AG08396 (cell line): ENCODE measurements at regions not wholly inside any gene's neighbourhood (a gene's known extent, or its start where the extent isn't known, plus 50 kb on each side); places are given as distances from the start of the nearest gene placed in this dataset.

Source experiments
- DNase-seq: peaks from one replicate; pipeline ENCODE4 v3.0.0; 2012; ENCODE audit warnings: low spot score, mixed read lengths

DNA sequence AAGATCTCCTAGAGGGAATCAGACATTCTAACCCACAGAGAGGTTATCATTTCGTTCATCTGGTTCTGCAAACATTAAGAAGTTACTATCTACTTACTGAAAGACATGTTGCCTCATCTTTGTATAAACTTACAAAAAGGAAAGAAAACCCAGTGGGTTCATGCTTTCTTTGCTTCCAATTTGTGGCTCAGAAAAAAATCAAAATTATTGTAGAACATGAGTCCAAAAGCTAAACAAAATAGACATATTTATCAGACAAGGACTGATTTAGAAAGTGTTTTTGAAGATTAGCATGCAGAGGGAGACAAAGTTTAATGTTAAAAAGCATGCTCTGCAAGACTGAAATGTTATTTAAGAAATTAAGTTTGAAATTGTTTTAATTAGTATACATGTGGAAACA, 123.1 kb downstream of the MBL2 start:
- DNase-seq: no peak

DNA sequence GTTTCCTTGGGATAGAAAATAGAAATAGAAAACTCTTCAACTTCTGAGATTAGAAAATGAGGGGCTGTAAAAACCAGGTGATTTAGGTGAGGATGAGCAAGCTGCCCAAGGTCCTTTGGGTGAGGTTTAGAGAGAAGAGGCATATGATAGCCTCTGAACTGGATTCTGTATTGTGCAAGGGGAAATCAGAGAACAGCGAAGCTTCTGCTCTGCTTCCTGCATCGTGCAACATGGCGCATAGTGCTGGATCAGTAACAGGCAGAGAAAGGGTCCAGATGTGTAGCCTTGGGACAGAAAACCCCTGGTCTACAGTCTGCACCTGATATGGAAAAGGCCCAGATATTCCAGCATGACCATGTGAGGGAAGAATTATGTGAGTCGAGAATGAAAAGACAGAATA, 121.7 kb downstream of the MBL2 start:
- DNase-seq: no peak

DNA sequence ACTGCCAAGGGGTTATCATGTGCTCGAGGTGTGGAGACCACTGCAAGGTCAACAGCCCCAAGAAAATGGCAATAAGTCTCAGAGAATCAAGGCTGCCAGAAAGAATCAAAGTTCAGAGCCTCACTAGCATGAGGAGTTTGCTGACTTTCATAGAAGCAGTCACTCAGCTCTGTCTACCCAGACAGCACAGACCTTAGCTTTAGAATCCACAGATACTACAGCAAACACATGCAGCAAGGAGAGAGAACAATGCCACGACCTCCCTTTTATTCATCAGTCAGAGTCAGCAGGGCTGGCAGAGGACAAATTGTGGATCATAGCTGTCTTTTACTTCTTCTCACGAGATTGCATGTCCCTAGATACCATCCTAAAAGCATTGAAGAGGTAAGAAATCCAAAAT, 121.3 kb downstream of the MBL2 start:
- DNase-seq: no peak

DNA sequence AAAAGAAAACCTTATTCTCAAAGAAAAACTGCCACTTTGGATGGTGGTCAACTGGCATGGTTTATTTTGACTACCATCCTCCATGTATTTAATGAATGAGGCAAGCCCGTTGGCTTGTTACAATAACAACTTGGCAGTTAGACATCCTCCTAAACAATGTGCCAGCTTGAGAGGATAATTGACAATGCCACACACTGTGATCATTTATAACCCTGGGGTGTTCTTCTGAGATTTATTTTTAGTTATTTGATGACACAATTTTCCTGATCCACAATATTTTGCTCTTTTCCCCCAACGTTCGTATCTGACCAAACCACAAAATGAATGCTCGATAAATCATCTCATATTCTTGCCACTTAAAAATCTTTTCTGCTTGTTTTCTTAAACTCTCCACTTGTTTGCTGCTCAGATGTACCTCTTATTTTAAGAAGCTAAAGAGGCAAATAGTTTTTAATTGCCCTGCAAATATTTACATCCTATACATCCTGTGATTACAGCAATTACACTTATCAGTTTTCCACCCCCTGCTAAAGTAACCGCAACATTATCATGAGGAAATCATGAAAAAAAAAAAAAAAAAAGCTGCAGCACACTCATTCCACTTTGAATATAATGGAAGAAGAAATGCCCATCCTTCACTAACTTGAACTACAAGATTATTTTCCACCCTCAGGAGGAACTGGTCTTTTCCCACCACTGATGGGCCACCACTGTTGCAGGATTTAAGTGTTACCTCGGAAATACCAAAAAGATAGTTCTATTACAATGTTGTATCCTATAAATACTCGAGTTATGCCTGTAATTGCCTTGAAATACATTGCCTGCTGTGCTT, 119.9 kb downstream of the MBL2 start:
- DNase-seq: no peak

DNA sequence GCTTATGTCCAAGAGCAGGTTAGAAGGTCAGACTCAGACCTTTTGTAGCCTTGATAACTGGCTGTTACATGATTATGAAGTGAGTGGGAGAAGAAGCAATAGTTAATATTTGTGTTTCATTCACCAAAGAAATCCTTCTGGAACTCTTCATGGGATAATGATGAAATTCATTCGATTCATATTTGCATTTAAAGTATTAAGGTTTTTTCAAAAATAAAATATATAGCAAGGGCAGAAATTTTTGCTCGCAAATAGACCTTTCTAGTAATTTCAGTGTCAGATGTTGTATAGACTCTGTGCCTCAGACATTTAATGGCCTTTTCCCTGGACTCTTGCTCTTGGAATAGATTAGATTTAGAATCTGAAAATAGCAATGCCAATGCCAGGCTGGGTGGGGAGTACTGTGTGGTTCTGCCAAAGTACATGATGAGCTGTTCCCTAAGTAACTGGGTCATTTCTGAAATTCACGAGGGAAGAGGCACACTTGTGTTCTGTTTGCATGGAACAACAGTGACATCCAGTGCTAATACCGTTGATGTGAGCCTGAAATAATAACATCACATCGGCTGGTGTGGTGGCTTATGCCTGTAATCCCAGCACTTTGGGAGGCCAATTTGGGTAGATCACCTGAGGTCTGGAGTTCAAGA, 119.2 kb downstream of the MBL2 start:
- no peak for DNase-seq

DNA sequence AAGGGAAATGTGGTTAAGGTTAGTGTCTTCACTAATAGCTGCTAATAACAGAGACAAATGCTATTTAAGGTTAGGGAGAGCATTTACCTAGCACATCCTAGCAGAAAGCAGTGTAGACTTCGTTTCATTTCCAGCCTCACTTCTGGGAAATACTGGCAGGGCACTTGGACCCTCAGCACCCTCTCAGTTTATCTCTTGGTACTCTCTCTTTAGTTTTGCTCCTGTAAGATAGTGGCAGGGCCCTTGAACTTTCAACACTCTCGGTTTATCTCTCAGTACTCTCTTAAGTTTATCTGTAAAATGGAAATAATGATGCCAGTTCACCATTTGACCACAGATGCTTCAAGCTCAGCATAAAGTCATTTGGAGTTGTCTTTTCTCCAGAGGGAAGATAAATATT, 118.4 kb downstream of the MBL2 start:
- no peak for DNase-seq

DNA sequence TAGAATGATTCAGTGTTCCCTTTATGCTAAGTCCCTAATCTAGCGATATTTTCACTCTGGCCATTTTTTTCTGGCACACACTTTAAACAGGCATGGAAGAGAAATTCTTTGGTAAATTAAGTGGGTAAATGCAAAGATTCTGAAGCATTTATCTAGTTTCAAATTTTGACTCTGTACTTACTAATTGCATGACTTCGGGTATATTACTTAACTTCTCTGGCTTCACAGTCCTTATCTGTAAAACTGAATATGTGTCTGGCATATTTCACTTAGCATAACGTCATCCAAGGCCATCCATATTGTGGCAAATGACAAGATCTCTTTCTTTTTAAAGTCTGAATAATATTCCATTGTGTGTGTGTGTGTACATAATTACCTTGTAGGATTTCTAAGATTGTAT, 114.5 kb downstream of the MBL2 start:
- DNase-seq: no peak

DNA sequence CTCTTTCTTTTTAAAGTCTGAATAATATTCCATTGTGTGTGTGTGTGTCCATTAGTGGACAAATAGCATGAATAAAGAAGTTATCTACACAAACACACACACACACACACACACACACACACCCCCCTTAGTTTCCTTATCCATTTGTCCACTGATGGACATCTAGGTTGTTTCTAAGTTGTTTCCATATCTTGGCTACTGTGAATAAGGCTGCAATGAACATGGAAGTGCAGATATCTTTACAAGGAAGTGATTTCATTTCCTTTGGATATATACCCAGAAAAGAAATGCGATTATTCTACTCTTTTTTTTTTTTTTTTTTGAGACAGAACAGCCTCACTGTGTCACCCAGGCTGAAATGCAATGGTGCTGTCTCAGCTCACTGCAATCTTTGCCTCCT, 113.5 kb downstream of the MBL2 start:
- DNase-seq: no peak

DNA sequence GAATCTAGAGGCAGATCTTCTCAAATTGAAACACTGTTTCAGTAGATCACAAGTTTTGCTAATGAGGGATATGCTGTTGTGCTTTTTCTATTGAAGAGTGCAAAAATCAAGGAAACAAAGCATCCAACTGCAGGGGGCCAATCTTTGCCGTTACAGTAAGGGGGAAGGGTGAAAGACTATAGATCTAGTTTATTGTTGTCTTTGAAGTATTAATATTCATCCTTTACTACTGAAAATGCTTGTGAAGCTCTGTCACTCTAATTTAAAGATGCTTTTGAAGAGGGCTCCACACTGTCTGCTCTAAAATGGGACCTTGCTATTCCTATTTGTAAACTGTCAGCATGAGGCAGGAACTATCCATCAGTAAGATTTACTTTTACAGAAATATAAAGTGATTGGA, 110.3 kb downstream of the MBL2 start:
- no peak for DNase-seq

DNA sequence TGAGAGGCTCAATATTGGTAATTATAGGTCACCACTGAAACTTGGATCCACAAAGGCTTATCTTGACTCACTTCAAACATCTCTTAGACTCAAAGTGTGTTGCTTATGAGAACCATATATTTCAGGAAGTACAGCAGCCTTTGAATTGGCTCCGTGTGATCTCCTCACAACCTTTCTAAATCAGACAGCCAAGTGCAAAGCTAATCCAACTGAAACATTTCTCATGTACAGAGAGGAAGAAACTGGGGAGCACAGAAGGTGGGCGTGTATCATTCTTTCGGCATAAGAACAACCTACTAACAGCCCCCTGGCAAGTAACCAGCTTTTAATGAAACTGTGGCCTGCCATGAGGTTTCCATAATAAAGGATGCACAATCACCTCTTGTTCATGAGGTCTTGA, 109.4 kb downstream of the MBL2 start:
- DNase-seq: no peak

DNA sequence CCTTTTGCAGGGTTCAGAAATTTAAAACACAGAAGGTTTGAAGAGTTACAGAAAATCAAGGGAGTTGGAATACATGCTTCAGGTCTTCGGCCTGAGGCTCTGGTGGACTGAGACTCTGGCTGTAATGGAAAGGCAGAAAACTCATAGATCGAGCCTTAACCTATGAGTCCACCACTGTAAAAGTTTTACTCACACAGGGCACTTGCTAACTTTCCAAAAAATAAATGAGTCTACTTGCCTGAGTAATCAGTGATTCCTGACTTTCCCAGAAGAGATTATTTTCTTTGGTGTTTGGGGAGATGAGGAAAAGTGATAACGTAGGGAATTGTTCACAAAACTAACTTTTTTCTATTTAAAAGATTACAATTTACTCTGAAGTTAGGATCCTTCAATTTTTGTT, 108.0 kb downstream of the MBL2 start:
- DNase-seq: no peak

DNA sequence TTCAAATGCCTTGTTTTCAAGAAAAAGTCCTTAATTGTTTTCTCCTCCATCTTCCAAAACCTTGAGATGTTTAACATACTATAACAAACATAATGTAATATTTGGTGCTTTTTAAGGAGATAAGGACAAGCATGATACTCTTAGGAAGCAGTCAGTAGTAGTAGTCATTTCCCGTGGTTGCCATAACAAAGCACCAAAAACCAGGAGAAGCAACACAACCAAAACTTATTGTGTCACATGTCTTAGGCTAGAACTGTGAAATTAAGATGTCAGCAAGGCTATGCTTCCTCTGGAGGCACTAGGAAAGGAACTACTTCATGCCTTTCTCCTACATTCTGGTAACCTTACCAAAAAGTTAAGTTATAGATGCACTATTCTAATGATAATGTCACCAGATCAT, 106.8 kb downstream of the MBL2 start:
- no peak for DNase-seq

DNA sequence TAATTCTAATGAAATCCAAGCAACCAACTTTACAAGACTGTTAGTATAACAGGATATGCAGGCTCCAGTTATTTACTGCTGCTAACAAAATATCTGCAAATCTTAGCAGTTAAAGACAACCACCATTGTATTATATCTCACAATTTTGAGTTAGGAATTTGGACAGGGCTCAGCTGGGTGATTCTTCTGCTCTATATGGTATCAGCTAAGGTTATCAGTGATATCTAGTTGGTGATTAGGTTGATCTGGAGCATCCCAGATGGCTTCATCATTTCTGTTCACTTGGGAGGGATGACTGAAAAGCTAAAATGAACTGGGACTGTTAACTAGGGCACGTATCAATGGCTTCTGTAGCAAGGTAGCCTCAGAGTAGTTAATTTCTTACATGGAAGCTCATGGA, 105.7 kb downstream of the MBL2 start:
- no peak for DNase-seq

DNA sequence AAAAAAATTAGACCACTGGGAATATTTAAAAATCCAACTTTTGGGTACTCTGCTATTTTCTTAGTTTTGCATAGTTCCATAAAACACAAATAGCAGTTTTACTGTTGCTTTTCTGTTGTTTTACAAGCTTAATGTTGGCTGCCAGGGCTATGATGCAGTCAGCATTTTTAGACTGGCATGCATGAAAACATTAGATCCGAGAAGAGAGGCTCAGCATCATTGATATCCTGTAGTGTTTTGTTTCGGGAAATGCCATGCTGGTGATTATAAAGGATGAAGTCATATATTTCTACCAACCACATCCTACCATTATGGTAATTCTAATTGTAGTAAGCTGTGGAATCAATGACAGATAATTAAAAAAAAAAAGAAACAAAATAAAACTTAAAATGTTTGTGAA, 104.6 kb downstream of the MBL2 start:
- no peak for DNase-seq

DNA sequence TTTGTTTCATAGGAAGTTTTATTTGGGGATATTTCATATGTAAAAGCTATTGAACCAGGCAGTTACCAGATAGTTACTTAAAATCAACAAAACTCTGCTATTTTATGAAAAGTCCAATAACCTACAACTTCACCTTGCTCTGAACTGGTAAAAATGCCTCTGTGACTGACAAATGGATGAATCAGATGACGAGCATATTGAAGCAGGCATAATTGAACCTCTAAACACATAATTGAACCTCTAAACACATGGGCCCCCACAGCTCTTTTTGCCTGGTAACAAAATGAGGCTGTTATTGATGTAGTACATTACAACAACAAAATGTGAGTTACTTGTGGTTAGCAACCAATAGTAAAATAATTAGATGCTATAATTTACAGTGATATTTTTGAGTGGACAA, 99.7 kb downstream of the MBL2 start:
- no peak for DNase-seq

DNA sequence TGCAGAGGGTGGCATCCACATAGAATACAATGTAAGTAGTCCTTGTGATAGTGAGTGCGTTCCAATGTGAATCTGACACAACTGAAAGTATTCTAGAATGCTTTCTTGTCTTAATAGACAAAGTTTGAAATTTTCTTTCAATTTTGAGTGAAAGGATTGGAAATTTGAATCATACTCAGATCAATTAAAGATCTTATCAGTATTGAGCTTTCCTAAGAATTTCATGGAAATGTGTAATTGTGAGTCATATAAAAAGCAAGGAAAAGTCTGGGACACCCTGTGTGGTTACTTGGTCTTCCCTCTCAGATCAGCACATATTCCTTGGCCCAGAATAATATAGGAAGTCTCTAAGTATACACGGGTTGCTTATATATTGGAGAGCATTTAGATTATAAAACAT, 99.1 kb downstream of the MBL2 start:
- DNase-seq: no peak

DNA sequence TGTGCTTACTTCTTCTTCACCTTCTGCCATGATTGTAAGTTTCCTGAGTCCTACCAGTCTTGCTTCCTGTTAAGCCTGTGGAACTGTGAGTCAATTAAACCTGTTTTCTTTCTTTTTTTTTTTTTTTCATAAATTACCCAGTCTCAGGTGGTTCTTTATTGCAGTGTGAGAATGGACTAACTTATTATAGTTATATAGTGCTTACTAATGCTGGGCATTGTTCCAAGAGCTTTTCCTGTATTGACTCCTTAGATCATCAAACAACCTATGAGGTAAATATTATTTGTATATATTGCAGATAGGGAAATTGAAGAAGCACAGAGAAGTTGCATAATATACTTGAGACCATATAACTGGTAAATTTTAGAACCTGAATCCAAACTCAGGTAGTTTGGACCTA, 98.1 kb downstream of the MBL2 start:
- DNase-seq: no peak

DNA sequence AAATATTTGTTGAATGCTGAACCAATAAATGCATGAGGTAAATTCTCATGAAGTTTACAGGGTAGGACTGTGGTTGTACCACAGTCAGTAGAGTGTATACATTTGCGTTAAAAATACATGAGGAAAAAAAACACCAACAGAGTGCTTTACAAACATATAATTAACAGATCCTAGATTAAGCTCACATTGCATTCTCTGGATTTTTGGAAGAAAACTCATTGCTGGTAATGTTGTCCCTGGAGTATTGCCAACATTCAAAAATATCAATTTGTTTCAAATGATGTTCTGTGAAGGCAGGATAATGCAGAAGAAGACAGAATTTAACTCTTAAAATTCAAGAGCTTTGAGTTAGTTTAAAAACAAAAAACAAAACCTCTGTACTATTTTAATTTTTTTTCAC, 95.5 kb downstream of the MBL2 start:
- no peak for DNase-seq

DNA sequence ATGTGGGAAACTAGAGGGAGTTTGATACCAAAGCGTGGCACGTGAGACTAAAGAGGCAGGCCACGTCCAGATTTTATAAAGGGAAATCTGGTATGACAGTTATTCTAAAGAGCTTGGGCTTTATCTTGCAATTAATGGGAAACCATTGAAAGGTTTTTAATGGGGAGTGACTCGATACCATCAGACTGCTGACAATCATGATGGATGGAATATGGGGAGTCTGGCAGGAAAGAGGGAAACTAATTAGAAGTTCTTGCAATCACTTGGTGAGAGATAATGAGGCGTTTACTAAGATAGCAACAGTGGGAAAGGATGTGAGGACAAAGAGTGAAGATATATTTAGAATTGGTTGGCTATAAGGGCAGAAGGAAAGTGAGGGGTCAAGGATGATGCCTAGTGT, 94.0 kb downstream of the MBL2 start:
- no peak for DNase-seq

DNA sequence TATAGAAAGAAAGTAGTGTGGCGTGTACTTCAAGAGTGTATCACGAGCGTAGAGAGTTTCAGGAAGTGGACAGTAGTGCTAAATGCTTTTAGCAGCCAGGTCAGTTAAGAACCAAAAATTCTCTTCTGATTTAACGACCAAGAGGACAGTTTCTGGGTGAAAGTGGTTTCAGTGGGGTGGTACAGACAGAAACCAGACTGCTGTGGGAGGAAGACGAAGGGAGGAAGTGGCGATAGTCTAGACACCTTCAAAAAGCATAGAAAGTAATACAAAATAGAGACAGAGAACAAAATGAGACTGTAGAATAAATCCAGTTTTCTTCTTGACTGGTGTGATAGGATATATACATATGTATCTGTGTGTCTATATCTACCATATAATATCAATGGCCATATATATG, 93.5 kb downstream of the MBL2 start:
- DNase-seq: no peak

DNA sequence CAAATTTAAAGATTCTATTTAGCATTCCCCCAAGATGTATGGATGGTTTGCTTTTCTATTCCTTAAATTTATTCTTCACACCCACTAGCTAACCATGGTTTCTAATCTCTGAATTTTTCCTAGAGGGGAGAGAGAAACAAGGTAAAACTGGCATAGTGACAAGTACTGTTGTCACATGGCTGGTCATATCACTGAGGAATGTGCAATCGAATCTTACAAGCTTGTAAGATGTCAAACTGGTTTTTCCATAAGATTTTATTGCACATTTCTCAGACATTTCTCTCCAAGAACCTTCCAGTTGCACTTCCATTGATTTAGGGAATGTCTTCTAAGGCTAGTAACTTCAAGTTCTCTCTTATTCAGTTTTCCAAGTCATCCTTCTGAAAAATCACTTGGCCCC, 89.8 kb downstream of the MBL2 start:
- DNase-seq: no peak

DNA sequence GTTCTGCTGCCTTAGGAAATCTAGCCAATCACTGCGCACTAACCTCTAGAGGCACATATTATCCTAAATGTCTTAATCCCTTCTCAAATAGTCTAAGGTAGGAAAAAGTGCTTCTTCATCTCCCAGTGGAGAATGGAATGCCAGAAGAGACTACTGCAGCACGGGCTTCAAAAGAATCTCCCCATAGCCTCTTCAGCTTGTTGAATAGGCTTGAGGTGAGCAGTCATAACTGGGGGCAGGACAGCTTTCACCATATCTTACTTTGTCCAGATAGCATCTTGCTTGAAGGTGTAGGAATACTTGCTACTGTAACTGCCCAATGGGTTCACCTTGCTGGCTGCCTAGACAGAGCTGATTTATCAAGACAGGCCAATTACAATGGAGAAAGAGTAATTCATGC, 88.8 kb downstream of the MBL2 start:
- no peak for DNase-seq

DNA sequence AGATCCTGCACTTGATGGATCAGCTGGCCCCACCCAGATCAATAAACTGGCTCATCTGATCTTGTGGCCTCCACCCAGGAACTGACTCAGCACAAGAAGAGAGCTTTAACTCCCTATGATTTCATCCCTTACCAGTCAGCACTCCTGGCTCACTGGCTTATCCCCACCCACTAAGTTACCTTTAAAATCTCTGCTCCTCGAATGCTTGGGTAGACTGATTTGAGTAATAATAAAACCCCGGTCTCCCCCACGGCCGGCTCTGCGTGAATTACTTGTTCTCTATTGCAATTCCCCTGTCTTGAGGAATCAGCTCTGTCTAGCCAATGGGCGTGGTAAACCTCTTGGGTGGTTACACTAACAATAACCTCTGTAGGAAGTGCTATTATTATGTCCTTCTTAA, 83.7 kb downstream of the MBL2 start:
- DNase-seq: no peak

DNA sequence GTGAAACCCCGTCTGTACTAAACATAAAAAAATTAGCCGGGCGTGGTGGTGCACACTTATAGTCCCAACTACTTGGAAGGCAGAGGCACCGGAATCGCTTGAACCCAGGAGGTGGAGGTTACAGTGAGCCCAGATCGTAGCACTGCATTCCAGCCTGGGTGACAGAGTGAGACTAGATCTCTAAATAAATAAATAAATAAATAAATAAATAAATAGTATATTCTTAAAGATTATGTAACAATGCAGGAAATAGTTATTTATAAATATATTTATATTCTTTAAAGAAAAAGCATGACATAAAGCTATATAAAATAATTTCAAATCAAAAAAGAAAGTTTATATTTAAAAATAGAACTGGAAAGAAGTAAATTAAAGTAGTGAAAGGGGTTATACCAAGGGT, 76.4 kb downstream of the MBL2 start:
- no peak for DNase-seq
